ENCODE measurements at regions not wholly inside any gene's neighbourhood (a gene's known extent, or its start where the extent isn't known, plus 50 kb on each side); places are given as distances from the start of the nearest gene placed in this dataset.

DNA sequence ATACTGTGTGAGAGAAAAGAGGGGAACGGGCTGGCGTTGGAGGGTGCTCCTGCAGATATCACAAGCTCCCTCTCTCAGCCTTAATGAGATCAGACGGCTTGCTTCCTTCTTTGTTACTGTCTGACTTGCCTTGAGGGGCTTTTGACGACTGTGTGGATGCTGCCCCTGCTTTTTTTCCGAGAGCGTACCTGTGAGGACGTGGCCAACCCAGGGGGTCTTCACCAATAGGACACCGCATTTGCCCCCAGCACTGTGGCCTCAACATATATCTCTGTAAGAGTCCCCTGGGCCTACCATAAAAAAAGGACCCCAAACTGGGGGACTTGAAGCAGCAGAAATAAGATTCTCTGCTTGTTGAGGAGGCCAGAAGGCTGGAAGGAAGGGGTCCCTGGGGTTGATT is 143.9 kb downstream of the SHOX start:
- Histone ChIP-seq H3K4me1 (no peaks in the 10 kb centered on the region), H3K27ac (no peak overlapping the region), H3K27me3 (replicated peaks in 1 of 7) (peaks cover 0 to 4% (median 0%) of the 10 kb centered on the region in 7 donors), H3K36me3 (no peaks in the 10 kb centered on the region), H3K4me3 (no peak overlapping the region), H3K9me3 (peaks cover 0 to 10% (median 0%) of the 10 kb centered on the region in 8 donors)
- no peak for TF ChIP-seq POLR2A (IDR thresholded peaks at IDR 0.05)
- TF ChIP-seq, protein P1, sequence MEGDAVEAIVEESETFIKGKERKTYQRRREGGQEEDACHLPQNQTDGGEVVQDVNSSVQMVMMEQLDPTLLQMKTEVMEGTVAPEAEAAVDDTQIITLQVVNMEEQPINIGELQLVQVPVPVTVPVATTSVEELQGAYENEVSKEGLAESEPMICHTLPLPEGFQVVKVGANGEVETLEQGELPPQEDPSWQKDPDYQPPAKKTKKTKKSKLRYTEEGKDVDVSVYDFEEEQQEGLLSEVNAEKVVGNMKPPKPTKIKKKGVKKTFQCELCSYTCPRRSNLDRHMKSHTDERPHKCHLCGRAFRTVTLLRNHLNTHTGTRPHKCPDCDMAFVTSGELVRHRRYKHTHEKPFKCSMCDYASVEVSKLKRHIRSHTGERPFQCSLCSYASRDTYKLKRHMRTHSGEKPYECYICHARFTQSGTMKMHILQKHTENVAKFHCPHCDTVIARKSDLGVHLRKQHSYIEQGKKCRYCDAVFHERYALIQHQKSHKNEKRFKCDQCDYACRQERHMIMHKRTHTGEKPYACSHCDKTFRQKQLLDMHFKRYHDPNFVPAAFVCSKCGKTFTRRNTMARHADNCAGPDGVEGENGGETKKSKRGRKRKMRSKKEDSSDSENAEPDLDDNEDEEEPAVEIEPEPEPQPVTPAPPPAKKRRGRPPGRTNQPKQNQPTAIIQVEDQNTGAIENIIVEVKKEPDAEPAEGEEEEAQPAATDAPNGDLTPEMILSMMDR (IDR thresholded peaks at IDR 0.05 in 8 of 11, conservative IDR thresholded peaks at IDR 0.05 in 3 of 11) = no peak
- no peak for TF ChIP-seq POLR2AphosphoS5 (IDR thresholded peaks at IDR 0.05)
- peak; percentile 23 for DNase-seq
- intact Hi-C loops (cut with DNase I; ENCODE audit: low total_unique reads) = no loop called here
- 68 to 81% (median 74%) methylated on average over 8 of the region's 8 CpGs for WGBS, 5 donors

DNA sequence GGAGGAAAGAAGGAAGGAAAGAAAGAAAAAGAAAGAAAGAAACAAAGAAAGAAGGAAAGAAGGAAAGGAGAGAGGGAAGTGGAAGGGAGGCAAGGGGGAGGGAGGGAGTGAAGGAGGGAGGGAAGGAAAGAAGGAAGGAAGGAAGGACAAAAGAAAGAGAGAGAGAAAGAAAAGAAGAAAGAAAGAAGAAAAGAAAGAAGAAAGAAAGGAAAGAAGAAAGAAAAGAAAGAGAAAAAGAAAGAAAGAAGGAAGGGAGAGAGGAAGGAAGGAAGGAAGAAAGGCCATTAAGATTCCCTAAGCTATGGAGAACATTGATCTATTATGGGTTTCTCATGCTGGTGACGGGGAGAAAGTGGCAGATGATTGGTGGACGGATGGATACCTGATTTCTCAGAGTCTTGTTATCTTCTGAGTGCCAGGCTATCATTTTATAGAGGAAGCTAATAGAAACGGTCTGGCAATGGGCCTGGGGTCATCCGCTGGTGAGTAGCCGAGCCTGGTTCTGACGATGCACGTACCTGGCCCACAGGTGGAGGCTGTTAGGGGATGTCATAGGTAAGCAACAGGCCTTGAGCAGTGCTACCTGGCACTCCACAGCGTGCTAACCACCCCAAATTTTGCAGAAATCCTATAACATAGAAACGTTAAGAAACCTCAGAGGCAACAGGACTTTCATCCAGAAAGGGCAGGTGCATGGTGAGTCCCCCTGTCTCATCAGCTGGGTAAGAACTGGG is 142.9 kb downstream of the SHOX start:
- Histone ChIP-seq H3K36me3 (no peaks in the 10 kb centered on the region), H3K4me1 (no peaks in the 10 kb centered on the region), H3K9me3 (peaks cover 0 to 10% (median 0%) of the 10 kb centered on the region in 8 donors), H3K4me3 (no peak overlapping the region), H3K27ac (no peak overlapping the region), H3K27me3 (replicated peaks in 1 of 7) (peaks cover 0 to 4% (median 0%) of the 10 kb centered on the region in 7 donors)
- intact Hi-C loops (cut with DNase I; ENCODE audit: low total_unique reads) = no loop called here
- WGBS, 5 donors = 74 to 82% (median 79%) methylated on average over 9 of the region's 9 CpGs
- TF ChIP-seq POLR2A (IDR thresholded peaks at IDR 0.05) (no peak), POLR2AphosphoS5 (IDR thresholded peaks at IDR 0.05) (no peak)
- TF ChIP-seq, protein P1 (IDR thresholded peaks at IDR 0.05 in 8 of 11, conservative IDR thresholded peaks at IDR 0.05 in 3 of 11) = no peak
- peak; percentile 49 for DNase-seq

DNA sequence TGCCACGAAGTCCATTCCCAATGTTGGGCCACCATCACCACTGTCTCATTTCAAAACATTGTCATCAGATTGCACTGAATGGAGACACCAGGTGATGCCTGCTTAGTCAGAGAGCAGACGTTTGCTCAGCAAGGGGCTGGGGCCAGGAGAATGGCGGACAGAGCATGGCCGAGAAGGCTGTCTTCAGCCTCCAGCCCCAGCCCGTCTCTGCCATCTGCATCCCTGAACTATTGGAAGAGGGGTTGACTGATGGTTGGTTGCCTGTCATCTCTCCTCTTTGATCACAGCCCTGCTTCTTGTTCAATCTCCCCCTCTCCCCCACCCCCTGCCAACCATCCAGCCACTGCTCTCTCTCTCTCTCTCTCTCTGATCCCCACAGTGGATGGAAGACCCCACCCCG is 140.9 kb downstream of the SHOX start:
- DNase-seq = peak; percentile 23
- Histone ChIP-seq H3K4me1 (no peaks in the 10 kb centered on the region), H3K4me3 (no peak overlapping the region), H3K27ac (no peak overlapping the region), H3K9me3 (peaks cover 0 to 23% (median 0%) of the 10 kb centered on the region in 8 donors), H3K27me3 (replicated peaks in 1 of 7) (no peaks in the 10 kb centered on the region), H3K36me3 (no peaks in the 10 kb centered on the region)
- no peak for TF ChIP-seq POLR2AphosphoS5 (IDR thresholded peaks at IDR 0.05)
- TF ChIP-seq, protein P1 (IDR thresholded peaks at IDR 0.05 in 8 of 11, conservative IDR thresholded peaks at IDR 0.05 in 3 of 11) = no peak
- no peak for TF ChIP-seq POLR2A (IDR thresholded peaks at IDR 0.05)
- WGBS, 5 donors = 76 to 83% (median 79%) methylated on average over 6 of the region's 6 CpGs
- intact Hi-C loops (cut with DNase I; ENCODE audit: low total_unique reads) = no loop called here

DNA sequence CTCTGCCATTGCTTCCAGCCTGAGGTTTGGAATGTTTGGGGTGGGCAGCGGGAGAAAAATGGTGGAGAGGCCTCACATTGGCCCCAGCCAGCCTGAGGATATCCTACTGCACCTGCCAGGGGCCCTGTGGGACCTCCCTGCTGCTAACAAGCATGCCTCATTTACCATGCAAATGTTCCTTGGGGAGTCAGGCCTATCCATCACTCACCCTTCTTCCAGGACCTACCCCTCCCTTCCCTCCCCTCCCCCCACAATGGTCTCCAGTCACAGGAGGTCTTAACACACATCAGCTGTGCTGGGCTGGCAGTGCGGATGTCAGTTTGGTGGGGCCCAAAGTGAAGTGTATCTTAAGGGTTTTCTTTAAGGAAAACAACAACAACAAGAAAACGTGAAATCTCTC is 139.2 kb downstream of the SHOX start:
- no peak overlapping the region for H3K4me3 ChIP-seq
- peak; percentile 6 for DNase-seq
- TF ChIP-seq, protein P1 (IDR thresholded peaks at IDR 0.05 in 8 of 11, conservative IDR thresholded peaks at IDR 0.05 in 3 of 11) = no peak
- TF ChIP-seq POLR2AphosphoS5 (IDR thresholded peaks at IDR 0.05) (no peak), POLR2A (IDR thresholded peaks at IDR 0.05) (no peak)
- peaks cover 0 to 23% (median 0%) of the 10 kb centered on the region in 8 donors for H3K9me3 ChIP-seq
- no peaks in the 10 kb centered on the region for H3K4me1 ChIP-seq
- H3K36me3 ChIP-seq = no peaks in the 10 kb centered on the region
- 15 to 48% (median 27%) methylated on average over 3 of the region's 3 CpGs for whole genome bisulfite sequencing, 5 donors
- no peak overlapping the region for H3K27ac ChIP-seq
- no peaks in the 10 kb centered on the region for H3K27me3 ChIP-seq (replicated peaks in 1 of 7)
- intact Hi-C loops (cut with DNase I; ENCODE audit: low total_unique reads) = no loop called here
